K562 (cell line): ENCODE measurements at regions not wholly inside any gene's neighbourhood (a gene's known extent, or its start where the extent isn't known, plus 50 kb on each side); places are given as distances from the start of the nearest gene placed in this dataset.

Experiments
- ATAC-seq: fragments of 200-7000 bp; cut with Tn5 transposase; 3 replicates; pipeline ENCODE4 v1.9.1; 2020; ENCODE audit warnings: moderate library complexity
- BruUV-seq: library from RNA; stranded (reverse); fragments of 400-500 nt; replicated peaks from 2 replicates; lab custom pipeline; 2021; lab: Mats Ljungman, UMichigan
- CTCF ChIA-PET: fragments of 300-600 bp; formaldehyde crosslinking; extraction: SDS; loops from one replicate; lab custom pipeline; 2021; ENCODE audit warnings: low intra/inter-chr PET ratio; lab: Yijun Ruan, JAX
- POLR2A ChIA-PET: fragments of 300-600, 350-650 bp; sonication (Branson Sonifier 250); formaldehyde crosslinking; extraction: SDS; loops from one replicate; lab custom pipeline; 2021; ENCODE audit warnings: antibody characterized with exemption, inconsistent platforms; lab: Yijun Ruan, JAX
- DNase-seq, 4 experiments: peaks; one replicate each; pipeline versions ENCODE4 v3.0.0 to v3.0.0-alpha.2; 2011 to 2018; ENCODE audit warnings: low spot score in 3 of 4, mixed read lengths in 3 of 4; ENCODE audit errors: extremely low read depth in 1 of 4
- FAIRE-seq: peaks from 2 replicates; lab custom pipeline; 2011; peaks lifted over from hg19 to GRCh38; lab: Jason Lieb, UNC
- H2AFZ ChIP-seq: 2 replicates; pipeline ENCODE4 v1.6.0; 2011; ENCODE audit warnings: low read depth, low read length, control low read depth, inconsistent platforms
- H3K27ac ChIP-seq: fragments of 200-600 bp; 3 replicates; pipeline ENCODE4 v1.8.0; 2011; ENCODE audit warnings: low read depth, mild to moderate bottlenecking, control low read depth, inconsistent platforms, low read length, moderate library complexity, mixed read lengths; ENCODE audit errors: extremely low read depth
- H3K27me3 ChIP-seq, 2 experiments: fragments of 300-600 bp in 1 of 2; 2 replicates in 1 of 2; 3 replicates in 1 of 2; pipeline versions ENCODE4 v1.6.0 to v1.8.0; 2011; ENCODE audit warnings: inconsistent platforms in 2 of 2, low read length in 2 of 2, mild to moderate bottlenecking in 1 of 2, mixed read lengths in 1 of 2, moderate library complexity in 1 of 2; ENCODE audit not compliant: control insufficient read depth in 2 of 2, insufficient read depth in 2 of 2
- H3K36me3 ChIP-seq: fragments of 300-600 bp; 3 replicates; pipeline ENCODE4 v1.8.0; 2011; ENCODE audit warnings: mild to moderate bottlenecking, low read length, inconsistent platforms; ENCODE audit not compliant: control insufficient read depth, insufficient read depth
- H3K4me1 ChIP-seq, 2 experiments: fragments of 200-600 bp in 1 of 2; replicated peaks in 1 of 2; 2 replicates in 1 of 2; 3 replicates in 1 of 2; pipeline versions ENCODE4 v1.5.1 to v1.8.0; 2011; ENCODE audit warnings: inconsistent platforms in 2 of 2, low read length in 2 of 2, mild to moderate bottlenecking in 1 of 2, mixed read lengths in 1 of 2, moderate library complexity in 1 of 2; ENCODE audit not compliant: control insufficient read depth in 2 of 2, insufficient read depth in 2 of 2
- H3K4me2 ChIP-seq: 2 replicates; pipeline ENCODE4 v1.6.1; 2011; ENCODE audit warnings: low read length, control low read depth, inconsistent platforms, mixed read lengths; ENCODE audit not compliant: insufficient read depth
- H3K4me3 ChIP-seq: fragments of 200-600 bp; sonication (generic), shearing (Covaris generic); 2 replicates; pipeline ENCODE4 v1.5.1; 2016; ENCODE audit warnings: control low read depth, inconsistent platforms
- H3K79me2 ChIP-seq: fragments of 200-600 bp; 3 replicates; pipeline ENCODE4 v1.8.0; 2011; ENCODE audit warnings: low read length, inconsistent platforms; ENCODE audit not compliant: control insufficient read depth, insufficient read depth
- H3K9ac ChIP-seq, 2 experiments: 2 replicates each; pipeline versions ENCODE4 v1.6.0 to v1.6.1; 2011; ENCODE audit warnings: low read depth in 2 of 2, low read length in 2 of 2, control low read depth in 1 of 2, inconsistent platforms in 1 of 2, mild to moderate bottlenecking in 1 of 2, mixed read lengths in 1 of 2; ENCODE audit not compliant: insufficient read depth in 1 of 2
- H3K9me1 ChIP-seq: one replicate; pipeline ENCODE4 v1.6.0; 2011; ENCODE audit warnings: inconsistent platforms, mild to moderate bottlenecking, low read length, moderate library complexity; ENCODE audit not compliant: control insufficient read depth, insufficient read depth
- H3K9me3 ChIP-seq: replicated peaks from 2 replicates; pipeline ENCODE4 v1.5.1; 2011; ENCODE audit warnings: low read depth, low read length, inconsistent platforms; ENCODE audit not compliant: control insufficient read depth, insufficient read depth
- H4K20me1 ChIP-seq: replicated peaks from 2 replicates; pipeline ENCODE4 v1.6.1; 2011; ENCODE audit warnings: low read length, inconsistent platforms, mixed read lengths; ENCODE audit not compliant: control insufficient read depth, insufficient read depth
- BRCA1 ChIP-seq, 2 experiments: fragments of 450-650 bp in 1 of 2; sonication (generic) in 1 of 2; formaldehyde crosslinking in 1 of 2; IDR thresholded peaks; 2 replicates each; pipeline versions ENCODE4 v1.5.0 to v1.6.1; 2017 to 2020; ENCODE audit warnings: mild to moderate bottlenecking in 1 of 2, missing genetic modification reagents in 1 of 2
- BRD9 ChIP-seq: fragments of 450-650 bp; IDR thresholded peaks from 2 replicates; pipeline ENCODE4 v1.6.1; 2018; ENCODE audit warnings: low read depth; ENCODE audit not compliant: partially characterized antibody
- FOXK1 ChIP-seq: sonication (generic); formaldehyde crosslinking; IDR thresholded peaks from 2 replicates; pipeline ENCODE4 v1.8.0; 2022; ENCODE audit warnings: missing genetic modification reagents, mild to moderate bottlenecking, borderline replicate concordance
- GTF2A2 ChIP-seq: IDR thresholded peaks from 2 replicates; pipeline ENCODE4 v1.6.1; 2016; ENCODE audit warnings: mild to moderate bottlenecking, missing genetic modification characterization, missing compliant biosample characterization
- RCOR1 ChIP-seq, 2 experiments: IDR thresholded peaks; 2 replicates each; pipeline ENCODE4 v1.6.1; 2012; ENCODE audit warnings: low read depth in 2 of 2, low read length in 2 of 2, borderline replicate concordance in 1 of 2, improper control_type of control experiment in 1 of 2
- ZBTB1 ChIP-seq: sonication (generic); formaldehyde crosslinking; IDR thresholded peaks from 2 replicates; pipeline ENCODE4 v1.8.1; 2023; ENCODE audit warnings: missing genetic modification reagents, low read depth, mild to moderate bottlenecking, borderline replicate concordance
- ZNF766 ChIP-seq: fragments of 200-800 bp; sonication (Bioruptor generic); conservative IDR thresholded peaks from 2 replicates; pipeline ENCODE4 v1.6.1; 2016; ENCODE audit warnings: missing genetic modification characterization, missing compliant biosample characterization
- WGBS: fragments of 100-300 bp; shearing (Covaris generic); methylation state at CpG from one replicate; pipeline ENCODE4 v1.1.6; 2016; ENCODE audit warnings: low coverage, mixed read lengths; ENCODE audit not compliant: insufficient coverage; ENCODE audit errors: missing lambda C conversion rate; 5-methylcytosine and 5-hydroxymethylcytosine counted together
- in situ Hi-C: fragments of 300-500 bp; cut with MboI; formaldehyde crosslinking; loops from 4 replicates; pipeline ENCODE4 v1.15.0; 2018; ENCODE audit warnings: inconsistent platforms, mixed read lengths
- intact Hi-C: fragments of 100-400 bp; cut with micrococcal nuclease; formaldehyde crosslinking; loops from 2 replicates; pipeline ENCODE4 v1.14.2; 2022
- TF ChIP-seq, protein P1 (sequence below), 3 experiments: fragments of 200-800 bp in 1 of 3; fragments of 250-450 bp in 1 of 3; fragments of 450-650 bp in 1 of 3; sonication (Bioruptor Pico) in 1 of 3; sonication (Bioruptor generic) in 1 of 3; formaldehyde crosslinking in 1 of 3; IDR thresholded peaks; 2 replicates each; pipeline versions ENCODE4 v1.6.1 to v1.8.0; 2016 to 2022; ENCODE audit warnings: mild to moderate bottlenecking in 2 of 3, missing genetic modification characterization in 2 of 3, missing compliant biosample characterization in 1 of 3, moderate library complexity in 1 of 3
- TF ChIP-seq, protein P2 (sequence below): fragments of 450-650 bp; formaldehyde crosslinking; IDR thresholded peaks from 2 replicates; pipeline ENCODE4 v1.4.0; 2022; ENCODE audit warnings: missing genetic modification characterization
- TF ChIP-seq, protein P3 (sequence below): fragments of 250-450 bp; sonication (Bioruptor Pico); IDR thresholded peaks from 2 replicates; pipeline ENCODE4 v1.4.0; 2020; ENCODE audit warnings: mild to moderate bottlenecking, moderate library complexity, borderline replicate concordance
- TF ChIP-seq, protein P4 (sequence below): sonication (generic); formaldehyde crosslinking; IDR thresholded peaks from 2 replicates; pipeline ENCODE4 v1.8.0; 2023; ENCODE audit warnings: mild to moderate bottlenecking, missing genetic modification reagents

DNA sequence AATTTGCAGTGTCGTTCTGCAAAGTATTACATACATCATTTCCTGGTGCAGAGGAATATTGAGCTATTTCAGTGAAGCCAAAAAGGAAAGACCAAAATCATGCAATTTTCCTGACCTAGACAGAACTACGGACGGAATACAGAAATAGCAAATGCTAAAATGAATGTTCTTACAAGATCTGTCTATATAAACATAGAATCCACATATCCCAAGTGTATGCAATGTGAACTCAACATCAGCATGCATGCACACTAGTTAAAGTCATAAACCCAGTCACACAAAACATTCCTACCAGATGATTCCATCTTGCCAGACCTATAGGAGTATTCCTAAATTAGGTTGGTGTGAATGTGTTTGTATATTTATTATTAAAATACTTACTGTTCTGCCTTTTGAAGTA, 383.7 kb upstream of the ZNF507 start (continued):
- TF ChIP-seq, protein P1, sequence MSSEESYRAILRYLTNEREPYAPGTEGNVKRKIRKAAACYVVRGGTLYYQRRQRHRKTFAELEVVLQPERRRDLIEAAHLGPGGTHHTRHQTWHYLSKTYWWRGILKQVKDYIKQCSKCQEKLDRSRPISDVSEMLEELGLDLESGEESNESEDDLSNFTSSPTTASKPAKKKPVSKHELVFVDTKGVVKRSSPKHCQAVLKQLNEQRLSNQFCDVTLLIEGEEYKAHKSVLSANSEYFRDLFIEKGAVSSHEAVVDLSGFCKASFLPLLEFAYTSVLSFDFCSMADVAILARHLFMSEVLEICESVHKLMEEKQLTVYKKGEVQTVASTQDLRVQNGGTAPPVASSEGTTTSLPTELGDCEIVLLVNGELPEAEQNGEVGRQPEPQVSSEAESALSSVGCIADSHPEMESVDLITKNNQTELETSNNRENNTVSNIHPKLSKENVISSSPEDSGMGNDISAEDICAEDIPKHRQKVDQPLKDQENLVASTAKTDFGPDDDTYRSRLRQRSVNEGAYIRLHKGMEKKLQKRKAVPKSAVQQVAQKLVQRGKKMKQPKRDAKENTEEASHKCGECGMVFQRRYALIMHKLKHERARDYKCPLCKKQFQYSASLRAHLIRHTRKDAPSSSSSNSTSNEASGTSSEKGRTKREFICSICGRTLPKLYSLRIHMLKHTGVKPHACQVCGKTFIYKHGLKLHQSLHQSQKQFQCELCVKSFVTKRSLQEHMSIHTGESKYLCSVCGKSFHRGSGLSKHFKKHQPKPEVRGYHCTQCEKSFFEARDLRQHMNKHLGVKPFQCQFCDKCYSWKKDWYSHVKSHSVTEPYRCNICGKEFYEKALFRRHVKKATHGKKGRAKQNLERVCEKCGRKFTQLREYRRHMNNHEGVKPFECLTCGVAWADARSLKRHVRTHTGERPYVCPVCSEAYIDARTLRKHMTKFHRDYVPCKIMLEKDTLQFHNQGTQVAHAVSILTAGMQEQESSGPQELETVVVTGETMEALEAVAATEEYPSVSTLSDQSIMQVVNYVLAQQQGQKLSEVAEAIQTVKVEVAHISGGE (CRISPR knock-in tag; IDR thresholded peaks at IDR 0.05), result no peak
- no peak for TF ChIP-seq FOXK1 (CRISPR knock-in tag)

DNA sequence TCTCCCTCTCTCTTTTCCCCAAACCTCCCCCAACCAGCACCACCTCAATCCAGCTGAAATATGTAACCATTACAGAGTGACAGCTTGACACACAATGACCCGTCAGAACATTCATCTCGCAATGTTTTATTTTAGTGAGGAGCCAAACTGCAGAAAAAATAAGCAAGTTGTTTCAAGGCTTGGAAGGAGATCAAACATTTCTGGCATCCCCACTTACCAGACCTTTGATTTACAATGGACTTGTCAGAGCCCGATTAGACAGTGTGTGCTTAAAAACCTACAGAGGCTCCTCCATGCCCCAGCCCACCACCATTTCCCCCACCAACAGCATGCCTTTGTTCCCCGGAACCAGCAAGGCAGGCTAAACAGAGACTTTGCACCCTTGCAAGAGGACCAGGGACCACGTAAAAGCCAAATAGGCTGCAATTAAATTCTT, 382.8 kb upstream of the ZNF507 start:
- in situ Hi-C loops, result no loop called here
- DNase-seq (no peak), ATAC-seq (no peak), FAIRE-seq (no peak)
- no TSS peak for BruUV-seq
- CTCF ChIA-PET, result no interaction called here
- POLR2A ChIA-PET, result no interaction called here
- 0% methylated on average over 5 of the region's 5 CpGs for WGBS
- intact Hi-C loops, result no loop called here
- peaks cover 2% of the 10 kb centered on the region; the same call in 1 of the 2 replicates for H4K20me1 ChIP-seq
- no peak overlapping the region for H3K27ac ChIP-seq
- H3K9ac ChIP-seq, result no peak overlapping the region
- no peaks in the 10 kb centered on the region for H3K9me3 ChIP-seq
- no peak overlapping the region for H3K4me2 ChIP-seq
- no peaks in the 10 kb centered on the region for H3K4me1 ChIP-seq
- H3K4me3 ChIP-seq, result no peak overlapping the region
- H3K27me3 ChIP-seq, result peaks cover 8 to 15% of the 10 kb centered on the region in 2 experiments; a peak in 3 of 5 replicates
- H3K36me3 ChIP-seq, result no peaks in the 10 kb centered on the region
- H2AFZ ChIP-seq, result no peak overlapping the region
- H3K9me1 ChIP-seq, result no peaks in the 10 kb centered on the region
- no peak for TF ChIP-seq ZBTB1 (CRISPR knock-in tag)
- TF ChIP-seq BRD9, result no peak
- TF ChIP-seq, protein P2, sequence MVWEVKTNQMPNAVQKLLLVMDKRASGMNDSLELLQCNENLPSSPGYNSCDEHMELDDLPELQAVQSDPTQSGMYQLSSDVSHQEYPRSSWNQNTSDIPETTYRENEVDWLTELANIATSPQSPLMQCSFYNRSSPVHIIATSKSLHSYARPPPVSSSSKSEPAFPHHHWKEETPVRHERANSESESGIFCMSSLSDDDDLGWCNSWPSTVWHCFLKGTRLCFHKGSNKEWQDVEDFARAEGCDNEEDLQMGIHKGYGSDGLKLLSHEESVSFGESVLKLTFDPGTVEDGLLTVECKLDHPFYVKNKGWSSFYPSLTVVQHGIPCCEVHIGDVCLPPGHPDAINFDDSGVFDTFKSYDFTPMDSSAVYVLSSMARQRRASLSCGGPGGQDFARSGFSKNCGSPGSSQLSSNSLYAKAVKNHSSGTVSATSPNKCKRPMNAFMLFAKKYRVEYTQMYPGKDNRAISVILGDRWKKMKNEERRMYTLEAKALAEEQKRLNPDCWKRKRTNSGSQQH (CRISPR knock-in tag), result no peak
- TF ChIP-seq GTF2A2 (tag), result no peak
- TF ChIP-seq, protein P3, sequence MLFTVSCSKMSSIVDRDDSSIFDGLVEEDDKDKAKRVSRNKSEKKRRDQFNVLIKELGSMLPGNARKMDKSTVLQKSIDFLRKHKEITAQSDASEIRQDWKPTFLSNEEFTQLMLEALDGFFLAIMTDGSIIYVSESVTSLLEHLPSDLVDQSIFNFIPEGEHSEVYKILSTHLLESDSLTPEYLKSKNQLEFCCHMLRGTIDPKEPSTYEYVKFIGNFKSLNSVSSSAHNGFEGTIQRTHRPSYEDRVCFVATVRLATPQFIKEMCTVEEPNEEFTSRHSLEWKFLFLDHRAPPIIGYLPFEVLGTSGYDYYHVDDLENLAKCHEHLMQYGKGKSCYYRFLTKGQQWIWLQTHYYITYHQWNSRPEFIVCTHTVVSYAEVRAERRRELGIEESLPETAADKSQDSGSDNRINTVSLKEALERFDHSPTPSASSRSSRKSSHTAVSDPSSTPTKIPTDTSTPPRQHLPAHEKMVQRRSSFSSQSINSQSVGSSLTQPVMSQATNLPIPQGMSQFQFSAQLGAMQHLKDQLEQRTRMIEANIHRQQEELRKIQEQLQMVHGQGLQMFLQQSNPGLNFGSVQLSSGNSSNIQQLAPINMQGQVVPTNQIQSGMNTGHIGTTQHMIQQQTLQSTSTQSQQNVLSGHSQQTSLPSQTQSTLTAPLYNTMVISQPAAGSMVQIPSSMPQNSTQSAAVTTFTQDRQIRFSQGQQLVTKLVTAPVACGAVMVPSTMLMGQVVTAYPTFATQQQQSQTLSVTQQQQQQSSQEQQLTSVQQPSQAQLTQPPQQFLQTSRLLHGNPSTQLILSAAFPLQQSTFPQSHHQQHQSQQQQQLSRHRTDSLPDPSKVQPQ (CRISPR knock-in tag), result no peak
- TF ChIP-seq BRCA1 (IDR thresholded peaks at IDR 0.05), result no peak
- no peak for TF ChIP-seq BRCA1 (CRISPR knock-in tag; IDR thresholded peaks at IDR 0.05)
- TF ChIP-seq ZNF766, result no peak
- TF ChIP-seq, protein P4, sequence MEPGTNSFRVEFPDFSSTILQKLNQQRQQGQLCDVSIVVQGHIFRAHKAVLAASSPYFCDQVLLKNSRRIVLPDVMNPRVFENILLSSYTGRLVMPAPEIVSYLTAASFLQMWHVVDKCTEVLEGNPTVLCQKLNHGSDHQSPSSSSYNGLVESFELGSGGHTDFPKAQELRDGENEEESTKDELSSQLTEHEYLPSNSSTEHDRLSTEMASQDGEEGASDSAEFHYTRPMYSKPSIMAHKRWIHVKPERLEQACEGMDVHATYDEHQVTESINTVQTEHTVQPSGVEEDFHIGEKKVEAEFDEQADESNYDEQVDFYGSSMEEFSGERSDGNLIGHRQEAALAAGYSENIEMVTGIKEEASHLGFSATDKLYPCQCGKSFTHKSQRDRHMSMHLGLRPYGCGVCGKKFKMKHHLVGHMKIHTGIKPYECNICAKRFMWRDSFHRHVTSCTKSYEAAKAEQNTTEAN (CRISPR knock-in tag), result no peak
- TF ChIP-seq RCOR1 (IDR thresholded peaks at IDR 0.05; ENCODE audit: borderline replicate concordance in 1 of 2, low read depth in 2 of 2, low read length in 2 of 2), result no peak
- H3K79me2 ChIP-seq, result no peaks in the 10 kb centered on the region
